ENCODE measurements at regions not wholly inside any gene's neighbourhood (a gene's known extent, or its start where the extent isn't known, plus 50 kb on each side); places are given as distances from the start of the nearest gene placed in this dataset.

GRCh38 chr3:107455621-107456020, 67.1 kb upstream of the BBX start:
- TF ChIP-seq, protein P1, sequence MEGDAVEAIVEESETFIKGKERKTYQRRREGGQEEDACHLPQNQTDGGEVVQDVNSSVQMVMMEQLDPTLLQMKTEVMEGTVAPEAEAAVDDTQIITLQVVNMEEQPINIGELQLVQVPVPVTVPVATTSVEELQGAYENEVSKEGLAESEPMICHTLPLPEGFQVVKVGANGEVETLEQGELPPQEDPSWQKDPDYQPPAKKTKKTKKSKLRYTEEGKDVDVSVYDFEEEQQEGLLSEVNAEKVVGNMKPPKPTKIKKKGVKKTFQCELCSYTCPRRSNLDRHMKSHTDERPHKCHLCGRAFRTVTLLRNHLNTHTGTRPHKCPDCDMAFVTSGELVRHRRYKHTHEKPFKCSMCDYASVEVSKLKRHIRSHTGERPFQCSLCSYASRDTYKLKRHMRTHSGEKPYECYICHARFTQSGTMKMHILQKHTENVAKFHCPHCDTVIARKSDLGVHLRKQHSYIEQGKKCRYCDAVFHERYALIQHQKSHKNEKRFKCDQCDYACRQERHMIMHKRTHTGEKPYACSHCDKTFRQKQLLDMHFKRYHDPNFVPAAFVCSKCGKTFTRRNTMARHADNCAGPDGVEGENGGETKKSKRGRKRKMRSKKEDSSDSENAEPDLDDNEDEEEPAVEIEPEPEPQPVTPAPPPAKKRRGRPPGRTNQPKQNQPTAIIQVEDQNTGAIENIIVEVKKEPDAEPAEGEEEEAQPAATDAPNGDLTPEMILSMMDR (IDR thresholded peaks at IDR 0.05): no peak

DNA sequence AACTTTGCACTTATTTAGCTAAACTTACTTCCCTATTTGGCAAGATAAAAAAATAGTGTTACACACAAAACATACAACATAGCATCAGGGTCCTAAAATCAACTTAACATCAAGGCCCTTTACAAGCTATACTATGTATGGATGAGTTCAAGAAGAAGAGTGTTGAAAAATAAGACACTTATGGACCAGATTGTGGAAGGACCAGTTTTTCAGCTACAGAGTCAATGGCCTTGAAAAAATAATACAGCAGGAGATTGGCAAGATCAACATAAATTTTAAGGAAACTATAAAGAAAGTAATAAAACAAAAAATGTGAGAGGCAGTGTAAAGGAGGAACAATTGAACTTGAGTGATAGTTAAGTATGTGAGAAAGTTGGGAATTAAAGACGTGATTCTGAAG, 66.3 kb upstream of the BBX start:
- TF ChIP-seq, protein P1 (IDR thresholded peaks at IDR 0.05): no peak

- TF ChIP-seq, protein P1 (IDR thresholded peaks at IDR 0.05): no peak
These were observed 63.9 kb upstream of the BBX start for GRCh38 chr3:107458871-107459270.

GRCh38 chr3:107461721-107462120, 61.0 kb upstream of the BBX start:
- TF ChIP-seq, protein P1 (IDR thresholded peaks at IDR 0.05): no peak

GRCh38 chr3:107464037-107464436, 58.7 kb upstream of the BBX start:
- TF ChIP-seq, protein P1 (IDR thresholded peaks at IDR 0.05): no peak

DNA sequence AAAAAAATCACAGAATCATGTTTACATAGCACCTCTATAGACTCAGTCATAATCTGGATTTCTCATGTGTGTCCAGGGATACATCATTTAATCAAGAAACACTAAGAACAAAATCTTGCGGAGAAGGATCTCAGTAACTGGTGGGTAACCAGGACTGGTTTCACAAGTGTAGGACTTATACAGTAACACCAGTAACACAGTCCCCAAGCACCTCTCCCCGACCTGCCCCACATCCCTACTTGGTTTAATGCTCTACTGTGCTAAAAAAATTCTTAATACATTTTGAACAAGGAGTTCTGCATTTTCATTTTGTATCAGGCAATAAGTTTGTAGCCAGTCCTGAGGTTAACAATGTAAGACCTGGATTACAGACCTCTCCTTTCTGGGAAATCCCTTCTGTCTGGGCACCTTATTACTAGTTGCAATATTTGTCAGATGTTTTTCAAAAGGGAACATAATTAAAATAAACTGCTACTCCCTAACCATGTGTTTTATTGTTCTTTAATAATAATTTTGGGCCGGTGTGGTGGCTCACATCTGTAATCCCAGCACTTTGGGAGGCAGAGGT, 57.6 kb upstream of the BBX start:
- TF ChIP-seq, protein P1 (IDR thresholded peaks at IDR 0.05): no peak

GRCh38 chr3:107468782-107469181, 54.0 kb upstream of the BBX start:
- TF ChIP-seq, protein P1 (IDR thresholded peaks at IDR 0.05): no peak

Data from LNCAP (cell line).